ENCODE measurements at regions not wholly inside any gene's neighbourhood (a gene's known extent, or its start where the extent isn't known, plus 50 kb on each side); places are given as distances from the start of the nearest gene placed in this dataset.

DNA sequence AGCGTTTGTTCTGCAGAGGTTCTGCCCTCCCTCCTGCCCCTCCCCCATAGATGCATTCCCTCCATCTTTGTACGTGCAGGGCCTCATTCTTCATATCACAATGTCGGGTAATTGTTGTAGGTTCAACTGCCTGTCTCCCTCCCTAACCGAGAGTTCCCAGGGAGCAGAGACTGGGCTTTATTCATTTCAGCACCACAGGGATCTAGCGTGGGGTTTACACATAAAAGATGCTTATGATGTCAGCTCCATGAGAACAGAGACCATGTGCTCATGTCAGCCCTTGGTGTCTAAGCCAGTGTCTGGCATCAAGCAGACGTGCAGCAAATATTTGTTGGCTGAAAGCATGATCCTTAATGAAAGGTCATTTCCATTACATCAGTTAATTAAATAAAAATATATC, 298.9 kb upstream of the TRIB2 start:
- TF ChIP-seq, protein P1, sequence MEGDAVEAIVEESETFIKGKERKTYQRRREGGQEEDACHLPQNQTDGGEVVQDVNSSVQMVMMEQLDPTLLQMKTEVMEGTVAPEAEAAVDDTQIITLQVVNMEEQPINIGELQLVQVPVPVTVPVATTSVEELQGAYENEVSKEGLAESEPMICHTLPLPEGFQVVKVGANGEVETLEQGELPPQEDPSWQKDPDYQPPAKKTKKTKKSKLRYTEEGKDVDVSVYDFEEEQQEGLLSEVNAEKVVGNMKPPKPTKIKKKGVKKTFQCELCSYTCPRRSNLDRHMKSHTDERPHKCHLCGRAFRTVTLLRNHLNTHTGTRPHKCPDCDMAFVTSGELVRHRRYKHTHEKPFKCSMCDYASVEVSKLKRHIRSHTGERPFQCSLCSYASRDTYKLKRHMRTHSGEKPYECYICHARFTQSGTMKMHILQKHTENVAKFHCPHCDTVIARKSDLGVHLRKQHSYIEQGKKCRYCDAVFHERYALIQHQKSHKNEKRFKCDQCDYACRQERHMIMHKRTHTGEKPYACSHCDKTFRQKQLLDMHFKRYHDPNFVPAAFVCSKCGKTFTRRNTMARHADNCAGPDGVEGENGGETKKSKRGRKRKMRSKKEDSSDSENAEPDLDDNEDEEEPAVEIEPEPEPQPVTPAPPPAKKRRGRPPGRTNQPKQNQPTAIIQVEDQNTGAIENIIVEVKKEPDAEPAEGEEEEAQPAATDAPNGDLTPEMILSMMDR (IDR thresholded peaks at IDR 0.05), result no peak
- TF ChIP-seq POLR2A (IDR thresholded peaks at IDR 0.05), result no peak
